GM13976 (cell line): ENCODE measurements at regions not wholly inside any gene's neighbourhood (a gene's known extent, or its start where the extent isn't known, plus 50 kb on each side); places are given as distances from the start of the nearest gene placed in this dataset.

ENCODE experiments used
- DNase-seq: peaks from one replicate; pipeline ENCODE4 v3.0.0; 2012; ENCODE audit warnings: low spot score
- in situ Hi-C: fragments of 300-500 bp; cut with MboI; formaldehyde crosslinking; loops from one replicate; pipeline ENCODE4 v1.12.0; 2022; ENCODE audit warnings: low sequenced_read_pairs, mixed read lengths, inconsistent platforms; ENCODE audit not compliant: unreplicated experiment
- TF ChIP-seq, protein P1 (sequence below): IDR thresholded peaks from 2 replicates; pipeline ENCODE4 v1.5.1; 2012; ENCODE audit warnings: borderline replicate concordance, mild to moderate bottlenecking; ENCODE audit not compliant: insufficient read depth; ENCODE audit errors: extremely low read depth, missing control alignments, control extremely low read depth

GRCh38 chr13:81713201-81713600, 1372.3 kb upstream of the SPRY2 start:
- DNase-seq, result no peak
- TF ChIP-seq, protein P1, sequence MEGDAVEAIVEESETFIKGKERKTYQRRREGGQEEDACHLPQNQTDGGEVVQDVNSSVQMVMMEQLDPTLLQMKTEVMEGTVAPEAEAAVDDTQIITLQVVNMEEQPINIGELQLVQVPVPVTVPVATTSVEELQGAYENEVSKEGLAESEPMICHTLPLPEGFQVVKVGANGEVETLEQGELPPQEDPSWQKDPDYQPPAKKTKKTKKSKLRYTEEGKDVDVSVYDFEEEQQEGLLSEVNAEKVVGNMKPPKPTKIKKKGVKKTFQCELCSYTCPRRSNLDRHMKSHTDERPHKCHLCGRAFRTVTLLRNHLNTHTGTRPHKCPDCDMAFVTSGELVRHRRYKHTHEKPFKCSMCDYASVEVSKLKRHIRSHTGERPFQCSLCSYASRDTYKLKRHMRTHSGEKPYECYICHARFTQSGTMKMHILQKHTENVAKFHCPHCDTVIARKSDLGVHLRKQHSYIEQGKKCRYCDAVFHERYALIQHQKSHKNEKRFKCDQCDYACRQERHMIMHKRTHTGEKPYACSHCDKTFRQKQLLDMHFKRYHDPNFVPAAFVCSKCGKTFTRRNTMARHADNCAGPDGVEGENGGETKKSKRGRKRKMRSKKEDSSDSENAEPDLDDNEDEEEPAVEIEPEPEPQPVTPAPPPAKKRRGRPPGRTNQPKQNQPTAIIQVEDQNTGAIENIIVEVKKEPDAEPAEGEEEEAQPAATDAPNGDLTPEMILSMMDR, result no peak
- in situ Hi-C loops, result no loop called here

GRCh38 chr13:81697826-81698225, 1356.9 kb upstream of the SPRY2 start:
- DNase-seq, result no peak
- TF ChIP-seq, protein P1, result no peak
- in situ Hi-C loops, result no loop called here

- in situ Hi-C loops, result no loop called here
- no peak for DNase-seq
- TF ChIP-seq, protein P1, result no peak
These were observed 1346.0 kb upstream of the SPRY2 start for GRCh38 chr13:81686877-81687276.

- TF ChIP-seq, protein P1, result no peak
- in situ Hi-C loops, result no loop called here
- DNase-seq, result no peak
These were observed 1342.6 kb upstream of the SPRY2 start for GRCh38 chr13:81683521-81683920.

DNA sequence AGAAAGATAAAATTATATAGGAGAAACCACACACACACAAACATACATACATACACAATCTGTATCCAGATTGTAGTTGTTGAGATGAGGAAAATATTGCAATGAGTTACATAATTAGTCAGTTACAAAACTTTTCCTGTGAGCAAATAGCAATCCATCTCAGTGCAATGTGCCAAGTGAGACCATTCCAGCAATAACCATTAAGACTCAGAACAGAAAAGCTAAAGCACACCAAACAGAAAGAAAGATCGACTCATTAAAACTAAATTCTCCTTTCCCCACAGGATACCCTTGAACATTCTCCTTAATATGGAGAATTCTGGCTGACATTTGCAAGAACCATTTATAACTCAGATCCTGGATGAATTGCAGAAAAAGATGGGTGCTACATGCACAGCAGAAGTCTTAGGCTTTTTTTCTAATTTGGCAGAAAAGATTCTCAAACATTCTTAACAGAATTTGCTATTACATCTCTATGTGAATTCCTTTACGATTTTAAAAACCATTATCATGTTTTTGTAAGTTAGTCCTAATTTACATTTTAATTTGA, 1341.2 kb upstream of the SPRY2 start:
- no peak for DNase-seq

GRCh38 chr13:81677857-81678256, 1336.9 kb upstream of the SPRY2 start:
- TF ChIP-seq, protein P1, result no peak
- in situ Hi-C loops, result no loop called here
- no peak for DNase-seq

More for the DNA sequence above, 1341.2 kb upstream of the SPRY2 start:
- in situ Hi-C loops, result no loop called here
- TF ChIP-seq, protein P1, result no peak

DNA sequence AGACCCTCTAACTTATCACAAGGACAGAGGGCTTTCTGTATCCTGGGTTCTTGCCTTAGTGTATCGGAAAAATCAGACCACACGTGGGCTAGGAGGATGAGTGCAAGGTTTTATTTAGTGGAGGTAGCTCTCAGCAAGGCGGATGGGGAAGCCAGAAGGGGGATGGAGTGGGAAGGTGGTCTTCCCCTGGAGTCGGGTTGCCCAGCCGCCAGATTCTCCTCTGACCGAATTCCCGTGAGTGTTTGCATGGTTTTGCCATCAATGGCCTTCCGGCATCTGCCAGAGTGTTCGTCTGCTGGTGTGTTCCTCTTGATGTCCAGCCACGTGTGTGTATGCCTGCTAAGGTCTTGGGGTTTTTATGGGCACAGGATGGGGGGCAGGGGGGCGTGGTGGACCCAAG, 1335.1 kb upstream of the SPRY2 start:
- no peak for DNase-seq
- in situ Hi-C loops, result no loop called here
- TF ChIP-seq, protein P1, result no peak
